ENCODE measurements at regions not wholly inside any gene's neighbourhood (a gene's known extent, or its start where the extent isn't known, plus 50 kb on each side); places are given as distances from the start of the nearest gene placed in this dataset.

- no peaks in the 10 kb centered on the region for H3K9me3 Mint-ChIP-seq (ENCODE audit: unreplicated experiment)
- peaks cover 6% of the 10 kb centered on the region for H3K4me1 Mint-ChIP-seq (ENCODE audit: unreplicated experiment)
- TF ChIP-seq CTCF (IDR thresholded peaks at IDR 0.05; ENCODE audit: unreplicated experiment) = no peak
- peaks cover 3% of the 10 kb centered on the region for H3K27me3 Mint-ChIP-seq (ENCODE audit: unreplicated experiment)
- H3K4me3 Mint-ChIP-seq (ENCODE audit: unreplicated experiment) = no peak overlapping the region
- no peaks in the 10 kb centered on the region for H3K36me3 Mint-ChIP-seq (ENCODE audit: low read depth, unreplicated experiment)
- H3K27ac Mint-ChIP-seq (ENCODE audit: unreplicated experiment) = no peak overlapping the region
- DNase-seq (ENCODE audit: low spot score) = no peak
These were observed 759.8 kb upstream of the MDGA2 start for GRCh38 chr14:48435221-48435620.

- no peaks in the 10 kb centered on the region for H3K9me3 Mint-ChIP-seq (ENCODE audit: unreplicated experiment)
- DNase-seq (ENCODE audit: low spot score) = no peak
- H3K27me3 Mint-ChIP-seq (ENCODE audit: unreplicated experiment) = peaks cover 1% of the 10 kb centered on the region
- no peak overlapping the region for H3K4me3 Mint-ChIP-seq (ENCODE audit: unreplicated experiment)
- no peak overlapping the region for H3K27ac Mint-ChIP-seq (ENCODE audit: unreplicated experiment)
- H3K36me3 Mint-ChIP-seq (ENCODE audit: low read depth, unreplicated experiment) = no peaks in the 10 kb centered on the region
- no peak for TF ChIP-seq CTCF (IDR thresholded peaks at IDR 0.05; ENCODE audit: unreplicated experiment)
- H3K4me1 Mint-ChIP-seq (ENCODE audit: unreplicated experiment) = peaks cover 6% of the 10 kb centered on the region
These were observed 755.4 kb upstream of the MDGA2 start for GRCh38 chr14:48430805-48431204.

- H3K9me3 Mint-ChIP-seq (ENCODE audit: unreplicated experiment) = no peaks in the 10 kb centered on the region
- no peak for DNase-seq (ENCODE audit: low spot score)
- H3K4me1 Mint-ChIP-seq (ENCODE audit: unreplicated experiment) = no peaks in the 10 kb centered on the region
- H3K36me3 Mint-ChIP-seq (ENCODE audit: low read depth, unreplicated experiment) = no peaks in the 10 kb centered on the region
- H3K27me3 Mint-ChIP-seq (ENCODE audit: unreplicated experiment) = no peaks in the 10 kb centered on the region
- TF ChIP-seq CTCF (IDR thresholded peaks at IDR 0.05; ENCODE audit: unreplicated experiment) = no peak
- no peak overlapping the region for H3K4me3 Mint-ChIP-seq (ENCODE audit: unreplicated experiment)
- no peak overlapping the region for H3K27ac Mint-ChIP-seq (ENCODE audit: unreplicated experiment)
These were observed 754.1 kb upstream of the MDGA2 start for GRCh38 chr14:48429512-48429911.

- no peak for TF ChIP-seq CTCF (IDR thresholded peaks at IDR 0.05; ENCODE audit: unreplicated experiment)
- H3K27me3 Mint-ChIP-seq (ENCODE audit: unreplicated experiment) = peaks cover 2% of the 10 kb centered on the region
- no peak overlapping the region for H3K27ac Mint-ChIP-seq (ENCODE audit: unreplicated experiment)
- H3K9me3 Mint-ChIP-seq (ENCODE audit: unreplicated experiment) = peaks cover 11% of the 10 kb centered on the region
- H3K36me3 Mint-ChIP-seq (ENCODE audit: low read depth, unreplicated experiment) = peaks cover 6% of the 10 kb centered on the region
- no peak overlapping the region for H3K4me3 Mint-ChIP-seq (ENCODE audit: unreplicated experiment)
- no peak for DNase-seq (ENCODE audit: low spot score)
- H3K4me1 Mint-ChIP-seq (ENCODE audit: unreplicated experiment) = no peaks in the 10 kb centered on the region
These were observed 742.5 kb upstream of the MDGA2 start for GRCh38 chr14:48417715-48418500.

- no peak for TF ChIP-seq CTCF (IDR thresholded peaks at IDR 0.05; ENCODE audit: unreplicated experiment)
- Mint-ChIP-seq H3K4me1 (ENCODE audit: unreplicated experiment) (no peaks in the 10 kb centered on the region), H3K4me3 (ENCODE audit: unreplicated experiment) (no peak overlapping the region), H3K27ac (ENCODE audit: unreplicated experiment) (no peak overlapping the region), H3K27me3 (ENCODE audit: unreplicated experiment) (no peaks in the 10 kb centered on the region), H3K9me3 (ENCODE audit: unreplicated experiment) (no peaks in the 10 kb centered on the region), H3K36me3 (ENCODE audit: low read depth, unreplicated experiment) (no peaks in the 10 kb centered on the region)
- no peak for DNase-seq (ENCODE audit: low spot score)
These were observed 725.9 kb upstream of the MDGA2 start for GRCh38 chr14:48401321-48401720.

Measured in endothelial cell (in vitro differentiated cells).